ENCODE measurements at regions not wholly inside any gene's neighbourhood (a gene's known extent, or its start where the extent isn't known, plus 50 kb on each side); places are given as distances from the start of the nearest gene placed in this dataset.

- no peak for TF ChIP-seq CTCF (IDR thresholded peaks at IDR 0.05)
These were observed 86.6 kb upstream of the UNC5B start for GRCh38 chr10:71125749-71126107.

- TF ChIP-seq CTCF (IDR thresholded peaks at IDR 0.05), result no peak
These were observed 85.9 kb upstream of the UNC5B start for GRCh38 chr10:71126432-71126831.

GRCh38 chr10:71127104-71127503, 85.3 kb upstream of the UNC5B start:
- no peak for TF ChIP-seq CTCF (IDR thresholded peaks at IDR 0.05)

- no peak for TF ChIP-seq CTCF (IDR thresholded peaks at IDR 0.05)
These were observed 84.6 kb upstream of the UNC5B start for GRCh38 chr10:71127773-71128172.

GRCh38 chr10:71128311-71128980, 83.9 kb upstream of the UNC5B start:
- no peak for TF ChIP-seq CTCF (IDR thresholded peaks at IDR 0.05)

GRCh38 chr10:71131096-71131495, 81.3 kb upstream of the UNC5B start:
- TF ChIP-seq CTCF (IDR thresholded peaks at IDR 0.05), result no peak

GRCh38 chr10:71131508-71132088, 80.8 kb upstream of the UNC5B start:
- TF ChIP-seq CTCF (IDR thresholded peaks at IDR 0.05), result no peak
